Mononuclear cell (primary cell): ENCODE measurements at regions not wholly inside any gene's neighbourhood (a gene's known extent, or its start where the extent isn't known, plus 50 kb on each side); places are given as distances from the start of the nearest gene placed in this dataset.

Experiments
- H3K27me3 ChIP-seq: 2 replicates; pipeline ENCODE4 v1.6.0; 2011; ENCODE audit warnings: low read length, control low read depth; ENCODE audit not compliant: insufficient read depth
- H3K4me1 ChIP-seq: 2 replicates; pipeline ENCODE4 v1.5.1; 2011; ENCODE audit warnings: mild to moderate bottlenecking, low read length, control low read depth; ENCODE audit not compliant: insufficient read depth
- H3K4me3 ChIP-seq: 2 replicates; pipeline ENCODE4 v1.5.1; 2011; ENCODE audit warnings: mild to moderate bottlenecking, low read length, moderate library complexity
- H3K9me3 ChIP-seq: 2 replicates; pipeline ENCODE4 v1.5.1; 2011; ENCODE audit warnings: low read depth, mild to moderate bottlenecking, control low read depth, low read length

- Histone ChIP-seq H3K27me3 (no peaks in the 10 kb centered on the region), H3K4me1 (no peaks in the 10 kb centered on the region), H3K9me3 (no peaks in the 10 kb centered on the region), H3K4me3 (no peak overlapping the region)
Measured at GRCh38 chr9:80883426-80883825, 805.9 kb downstream of the TLE1 start.

DNA sequence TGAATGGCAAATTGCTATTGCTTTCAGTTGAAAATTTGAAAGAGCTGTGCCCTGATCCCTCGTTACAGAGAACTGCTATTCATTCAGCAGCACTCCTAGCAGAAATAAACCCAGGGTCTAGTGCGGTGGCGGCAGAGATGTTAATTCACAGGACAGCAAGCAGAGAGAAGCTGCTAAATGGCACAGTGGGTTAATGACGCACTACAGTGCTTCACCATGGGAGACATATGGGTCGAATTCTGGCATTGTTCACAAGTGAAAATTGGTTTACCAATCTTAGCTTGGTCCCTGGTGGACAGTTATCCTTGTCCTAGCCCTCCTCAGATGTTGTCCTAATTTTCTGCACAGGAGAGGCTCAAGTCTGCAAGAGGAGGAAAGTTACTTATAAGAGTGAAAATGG, 807.4 kb downstream of the TLE1 start:
- Histone ChIP-seq H3K4me1 (no peaks in the 10 kb centered on the region), H3K27me3 (no peaks in the 10 kb centered on the region), H3K4me3 (no peak overlapping the region), H3K9me3 (no peaks in the 10 kb centered on the region)

DNA sequence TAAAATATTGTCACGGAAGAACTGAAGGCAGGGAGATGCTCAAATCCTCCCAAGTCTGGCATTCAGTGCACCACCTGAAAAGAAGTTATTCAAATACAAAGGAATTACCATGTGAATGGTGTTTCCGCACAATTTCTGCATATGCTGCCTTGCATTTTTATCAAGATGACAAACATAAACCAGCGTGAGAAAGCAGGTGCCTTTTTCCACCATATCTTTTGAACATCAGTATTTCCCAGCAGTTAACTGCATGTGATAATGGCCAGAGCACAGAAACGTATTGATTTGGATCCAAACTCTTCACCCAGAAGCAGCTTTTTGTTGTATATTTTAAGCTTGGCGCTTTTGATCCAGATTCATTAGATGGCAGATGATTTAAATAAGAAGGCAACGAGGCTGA, 808.0 kb downstream of the TLE1 start:
- Histone ChIP-seq H3K4me1 (no peaks in the 10 kb centered on the region), H3K9me3 (no peaks in the 10 kb centered on the region), H3K4me3 (no peak overlapping the region), H3K27me3 (no peaks in the 10 kb centered on the region)

- no peak overlapping the region for H3K4me3 ChIP-seq
- H3K9me3 ChIP-seq: no peaks in the 10 kb centered on the region
- no peaks in the 10 kb centered on the region for H3K27me3 ChIP-seq
- no peaks in the 10 kb centered on the region for H3K4me1 ChIP-seq
Measured at GRCh38 chr9:80878556-80878955, 810.8 kb downstream of the TLE1 start.

DNA sequence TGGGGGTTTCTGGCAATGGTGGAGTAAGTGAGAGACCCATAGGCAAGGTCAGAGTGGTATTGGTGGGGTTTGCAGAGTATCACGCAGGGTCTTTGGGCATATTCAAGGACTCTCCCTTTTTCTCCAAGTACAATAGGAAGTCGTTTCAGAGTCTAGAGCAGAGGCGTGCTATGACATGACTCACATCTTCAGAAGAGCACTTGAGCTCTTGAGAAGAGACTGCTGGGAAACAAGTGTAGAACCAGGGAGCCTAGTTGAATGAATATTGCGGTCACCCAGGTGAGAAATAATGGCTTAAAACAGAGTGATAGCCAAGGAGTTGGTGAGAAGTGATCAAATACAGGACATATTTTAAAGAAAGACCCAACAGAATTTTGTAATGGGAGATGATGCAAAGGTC, 813.4 kb downstream of the TLE1 start:
- no peaks in the 10 kb centered on the region for H3K9me3 ChIP-seq
- no peak overlapping the region for H3K4me3 ChIP-seq
- H3K27me3 ChIP-seq: no peaks in the 10 kb centered on the region
- no peaks in the 10 kb centered on the region for H3K4me1 ChIP-seq

GRCh38 chr9:80874276-80874675, 815.1 kb downstream of the TLE1 start:
- H3K9me3 ChIP-seq: no peaks in the 10 kb centered on the region
- H3K4me1 ChIP-seq: no peaks in the 10 kb centered on the region
- no peaks in the 10 kb centered on the region for H3K27me3 ChIP-seq
- H3K4me3 ChIP-seq: no peak overlapping the region

GRCh38 chr9:80873861-80874260, 815.5 kb downstream of the TLE1 start:
- Histone ChIP-seq H3K9me3 (no peaks in the 10 kb centered on the region), H3K4me1 (no peaks in the 10 kb centered on the region), H3K4me3 (no peak overlapping the region), H3K27me3 (no peaks in the 10 kb centered on the region)

DNA sequence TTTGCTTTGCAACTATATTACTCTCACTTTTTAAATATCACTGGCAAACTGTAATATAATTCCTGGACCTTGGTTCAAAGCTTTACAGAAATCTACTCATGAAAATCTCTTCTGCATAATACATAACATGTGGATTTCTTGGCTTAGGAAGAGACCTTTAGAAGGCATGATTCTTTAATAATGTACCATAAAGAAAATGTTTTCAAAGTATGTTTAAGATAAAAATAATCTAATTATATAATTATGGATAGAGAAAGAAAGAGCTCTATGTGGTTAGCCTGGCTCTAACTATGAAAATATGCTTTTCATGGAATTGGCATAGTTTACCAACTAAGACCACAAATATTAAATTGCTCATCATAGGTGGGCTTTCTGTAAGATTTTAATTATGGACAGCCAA, 817.8 kb downstream of the TLE1 start:
- no peaks in the 10 kb centered on the region for H3K4me1 ChIP-seq
- peaks cover 8% of the 10 kb centered on the region for H3K9me3 ChIP-seq
- no peaks in the 10 kb centered on the region for H3K27me3 ChIP-seq
- H3K4me3 ChIP-seq: no peak overlapping the region

GRCh38 chr9:80867731-80868130, 821.6 kb downstream of the TLE1 start:
- H3K4me3 ChIP-seq: no peak overlapping the region
- no peaks in the 10 kb centered on the region for H3K27me3 ChIP-seq
- H3K9me3 ChIP-seq: peaks cover 8% of the 10 kb centered on the region
- no peaks in the 10 kb centered on the region for H3K4me1 ChIP-seq

- peaks cover 8% of the 10 kb centered on the region for H3K9me3 ChIP-seq
- H3K27me3 ChIP-seq: no peaks in the 10 kb centered on the region
- no peak overlapping the region for H3K4me3 ChIP-seq
- no peaks in the 10 kb centered on the region for H3K4me1 ChIP-seq
Measured at GRCh38 chr9:80866576-80867227, 822.6 kb downstream of the TLE1 start.

GRCh38 chr9:80866121-80866520, 823.2 kb downstream of the TLE1 start:
- Histone ChIP-seq H3K9me3 (peaks cover 8% of the 10 kb centered on the region), H3K27me3 (no peaks in the 10 kb centered on the region), H3K4me3 (no peak overlapping the region), H3K4me1 (no peaks in the 10 kb centered on the region)

GRCh38 chr9:80843028-80843427, 846.3 kb downstream of the TLE1 start:
- Histone ChIP-seq H3K27me3 (no peaks in the 10 kb centered on the region), H3K4me1 (no peaks in the 10 kb centered on the region), H3K4me3 (no peak overlapping the region), H3K9me3 (no peaks in the 10 kb centered on the region)

- Histone ChIP-seq H3K4me1 (no peaks in the 10 kb centered on the region), H3K4me3 (no peak overlapping the region), H3K9me3 (no peaks in the 10 kb centered on the region), H3K27me3 (no peaks in the 10 kb centered on the region)
Measured at GRCh38 chr9:80842389-80842788, 847.0 kb downstream of the TLE1 start.

GRCh38 chr9:80841888-80842287, 847.5 kb downstream of the TLE1 start:
- Histone ChIP-seq H3K4me3 (no peak overlapping the region), H3K4me1 (no peaks in the 10 kb centered on the region), H3K9me3 (no peaks in the 10 kb centered on the region), H3K27me3 (no peaks in the 10 kb centered on the region)

DNA sequence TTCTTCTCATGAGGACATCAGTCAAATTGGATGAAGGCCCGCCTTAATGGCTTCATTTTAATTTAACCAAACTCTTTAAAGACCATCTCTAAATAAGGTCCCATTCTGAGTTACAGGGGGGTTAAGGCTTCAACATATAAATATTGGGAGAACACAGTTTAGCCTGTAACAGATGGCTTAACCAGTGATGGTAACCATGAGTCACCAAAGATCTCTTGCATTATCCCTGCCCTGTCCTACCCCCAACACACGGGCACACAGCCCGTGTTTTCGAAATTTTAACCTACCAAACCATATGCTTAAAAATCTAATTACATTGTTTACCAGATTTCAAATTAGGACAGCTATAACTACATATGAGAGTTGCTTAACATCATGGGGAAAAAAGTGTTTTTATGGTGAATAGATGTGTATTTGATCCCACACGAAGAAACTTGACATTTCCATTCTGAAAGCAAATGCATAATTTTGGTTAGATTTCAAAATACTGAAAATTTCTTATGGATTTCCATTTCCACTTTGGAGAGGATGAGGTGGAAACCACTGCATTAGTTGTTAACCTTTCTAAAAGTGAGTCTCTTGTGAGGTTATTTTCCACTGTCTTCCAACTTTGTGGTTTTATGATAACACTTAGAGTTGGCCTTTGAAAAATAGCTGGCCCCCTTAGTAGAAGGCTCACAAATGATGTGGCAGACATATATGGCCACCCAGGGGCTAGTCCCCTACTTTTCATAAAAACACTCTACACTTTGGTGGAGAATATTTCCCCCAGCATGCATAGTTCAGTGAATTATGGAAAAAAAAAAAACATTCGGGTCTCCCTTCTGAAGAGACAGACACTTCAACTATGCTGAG, 849.3 kb downstream of the TLE1 start:
- H3K4me1 ChIP-seq: no peaks in the 10 kb centered on the region
- no peaks in the 10 kb centered on the region for H3K27me3 ChIP-seq
- H3K4me3 ChIP-seq: no peak overlapping the region
- no peaks in the 10 kb centered on the region for H3K9me3 ChIP-seq

- Histone ChIP-seq H3K4me3 (no peak overlapping the region), H3K27me3 (no peaks in the 10 kb centered on the region), H3K9me3 (no peaks in the 10 kb centered on the region), H3K4me1 (no peaks in the 10 kb centered on the region)
Measured at GRCh38 chr9:80836013-80836412, 853.3 kb downstream of the TLE1 start.
